Lower lobe of right lung (tissue), 2 donors: ENCODE measurements at regions not wholly inside any gene's neighbourhood (a gene's known extent, or its start where the extent isn't known, plus 50 kb on each side); places are given as distances from the start of the nearest gene placed in this dataset.

ENCODE experiments used
- ATAC-seq, 2 donors: fragments of 200-7000 bp; cut with Tn5 transposase; one replicate each; pipeline ENCODE4 v1.9.1; 2020 to 2022; ENCODE audit warnings: mild to moderate bottlenecking in 2 of 2, moderate library complexity in 2 of 2
- DNase-seq: peaks from one replicate; pipeline ENCODE4 v3.0.0-alpha.2; 2020
- H3K27ac ChIP-seq: fragments of 200-600 bp; one replicate; pipeline ENCODE4 v1.8.0; 2022
- H3K27me3 ChIP-seq: fragments of 200-600 bp; one replicate; pipeline ENCODE4 v1.8.0; 2022; ENCODE audit warnings: low read depth
- H3K36me3 ChIP-seq: fragments of 200-600 bp; one replicate; pipeline ENCODE4 v1.8.0; 2022; ENCODE audit warnings: mild to moderate bottlenecking
- H3K4me1 ChIP-seq: fragments of 200-600 bp; one replicate; pipeline ENCODE4 v1.8.0; 2022
- H3K4me3 ChIP-seq: fragments of 200-600 bp; one replicate; pipeline ENCODE4 v1.8.0; 2022; ENCODE audit warnings: mild to moderate bottlenecking
- H3K9me3 ChIP-seq: fragments of 200-600 bp; one replicate; pipeline ENCODE4 v1.8.0; 2022
- CTCF ChIP-seq: fragments of 200-600 bp; IDR thresholded peaks from one replicate; pipeline ENCODE4 v1.8.0; 2022; ENCODE audit warnings: antibody characterized with exemption, mild to moderate bottlenecking
- intact Hi-C: fragments of 100-400 bp; cut with DNase I; formaldehyde crosslinking; loops from one replicate; pipeline ENCODE4 v1.11.0; 2022
- donor health status: DM: no; HTN: yes; CAD: no; lungs with severe emphysema.

DNA sequence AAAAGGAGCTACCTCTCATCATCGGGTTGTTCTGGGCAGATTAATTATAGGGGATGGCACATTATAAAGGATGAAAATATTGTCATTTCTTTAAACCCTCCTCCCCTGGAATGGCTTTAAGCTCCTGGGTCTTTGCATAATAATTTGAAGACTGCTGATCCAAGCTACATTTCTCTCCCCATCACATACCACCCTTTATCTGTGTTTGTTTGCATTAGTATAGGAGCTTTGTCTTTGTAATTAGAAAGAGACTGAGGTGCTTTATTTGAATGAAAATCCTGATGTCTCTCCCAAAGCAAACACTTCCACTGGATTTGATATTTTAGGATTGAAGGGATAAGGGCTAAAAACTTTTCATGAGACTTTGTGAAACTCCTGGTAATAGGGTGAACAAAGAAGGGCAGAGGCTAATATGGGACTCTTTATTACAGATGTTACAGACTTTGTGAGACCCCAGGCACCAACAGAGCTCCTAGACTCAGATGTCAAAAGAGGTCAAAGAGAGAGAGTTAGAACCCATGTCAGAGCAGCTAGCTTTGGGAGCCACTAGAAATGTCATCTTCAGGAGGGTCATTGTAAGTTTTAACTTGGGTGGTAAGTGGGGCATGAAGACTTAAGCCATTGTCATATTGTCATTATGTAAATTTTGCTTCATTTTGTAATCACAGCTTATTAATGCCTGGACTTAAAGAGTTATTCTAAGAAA is 75.3 kb upstream of the RXFP2 start:
- ATAC-seq, result no peak
- Histone ChIP-seq H3K9me3 (no peaks in the 10 kb centered on the region), H3K36me3 (no peaks in the 10 kb centered on the region), H3K27me3 (no peaks in the 10 kb centered on the region), H3K4me1 (no peaks in the 10 kb centered on the region), H3K27ac (no peak overlapping the region), H3K4me3 (no peak overlapping the region)
- no peak for TF ChIP-seq CTCF
- intact Hi-C loops, result no loop called here
- no peak for DNase-seq

- no peak overlapping the region for H3K4me3 ChIP-seq
- no peaks in the 10 kb centered on the region for H3K9me3 ChIP-seq
- no peaks in the 10 kb centered on the region for H3K27me3 ChIP-seq
- H3K36me3 ChIP-seq, result no peaks in the 10 kb centered on the region
- intact Hi-C loops, result no loop called here
- H3K27ac ChIP-seq, result no peak overlapping the region
- TF ChIP-seq CTCF, result no peak
- DNase-seq, result no peak
- ATAC-seq, result no peak
- no peaks in the 10 kb centered on the region for H3K4me1 ChIP-seq
Observed at GRCh38 chr13:31670831-31671617, 68.3 kb upstream of the RXFP2 start.

GRCh38 chr13:31674051-31674450 is 65.3 kb upstream of the RXFP2 start:
- intact Hi-C loops, result no loop called here
- Histone ChIP-seq H3K27ac (no peak overlapping the region), H3K9me3 (no peaks in the 10 kb centered on the region), H3K36me3 (no peaks in the 10 kb centered on the region), H3K4me3 (no peak overlapping the region), H3K4me1 (no peaks in the 10 kb centered on the region), H3K27me3 (no peaks in the 10 kb centered on the region)
- no peak for TF ChIP-seq CTCF
- ATAC-seq, result no peak
- DNase-seq, result no peak

GRCh38 chr13:31675440-31675953 is 63.8 kb upstream of the RXFP2 start:
- intact Hi-C loops, result no loop called here
- no peak for DNase-seq
- no peaks in the 10 kb centered on the region for H3K27me3 ChIP-seq
- no peaks in the 10 kb centered on the region for H3K4me1 ChIP-seq
- H3K4me3 ChIP-seq, result no peak overlapping the region
- no peaks in the 10 kb centered on the region for H3K36me3 ChIP-seq
- ATAC-seq, result no peak
- no peak for TF ChIP-seq CTCF
- H3K27ac ChIP-seq, result no peak overlapping the region
- H3K9me3 ChIP-seq, result no peaks in the 10 kb centered on the region

DNA sequence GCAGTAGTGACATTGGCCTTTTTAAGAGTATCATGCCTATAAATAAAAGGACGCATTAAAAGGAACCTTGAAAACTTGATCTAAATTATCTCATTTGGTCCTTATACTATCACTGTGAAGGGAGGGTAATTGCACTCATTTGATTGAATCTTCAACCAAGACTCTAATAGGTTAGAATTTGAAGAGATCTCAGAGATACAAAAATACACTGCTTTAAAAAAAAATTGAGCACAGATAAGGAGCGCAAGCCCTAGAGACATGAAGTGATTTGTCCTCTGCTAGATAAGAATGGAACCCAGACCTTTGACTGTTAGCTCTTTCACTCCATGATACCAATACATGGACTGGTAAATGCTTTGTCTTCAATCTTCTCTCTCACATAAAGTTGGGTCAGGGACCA is 58.2 kb upstream of the RXFP2 start:
- Histone ChIP-seq H3K36me3 (no peaks in the 10 kb centered on the region), H3K27ac (no peak overlapping the region), H3K27me3 (no peaks in the 10 kb centered on the region), H3K4me1 (no peaks in the 10 kb centered on the region), H3K9me3 (no peaks in the 10 kb centered on the region), H3K4me3 (no peak overlapping the region)
- ATAC-seq (no peak), DNase-seq (no peak)
- TF ChIP-seq CTCF, result no peak
- intact Hi-C loops, result no loop called here
